Loucy (cell line): ENCODE measurements at regions not wholly inside any gene's neighbourhood (a gene's known extent, or its start where the extent isn't known, plus 50 kb on each side); places are given as distances from the start of the nearest gene placed in this dataset.

Experiments used
- H2AFZ ChIP-seq: fragments of 200-600 bp; sonication (generic); 2 replicates; pipeline ENCODE4 v1.6.0; 2016; ENCODE audit warnings: antibody characterized with exemption, mild to moderate bottlenecking, low read length, moderate library complexity
- H3F3A ChIP-seq: fragments of 200-600 bp; 2 replicates; pipeline ENCODE4 v1.6.0; 2016; ENCODE audit warnings: antibody characterized with exemption, low read depth, mild to moderate bottlenecking
- H3K27me3 ChIP-seq: fragments of 200-600 bp; sonication (generic); 2 replicates; pipeline ENCODE4 v1.6.1; 2014; ENCODE audit warnings: low read length, mild to moderate bottlenecking; ENCODE audit not compliant: insufficient read depth, poor library complexity, severe bottlenecking
- H3K36me3 ChIP-seq: fragments of 200-600 bp; sonication (generic); 2 replicates; pipeline ENCODE4 v1.6.1; 2016; ENCODE audit warnings: low read length; ENCODE audit not compliant: insufficient read depth
- H3K4me1 ChIP-seq: fragments of 200-600 bp; sonication (generic); 2 replicates; pipeline ENCODE4 v1.5.1; 2014; ENCODE audit warnings: low read length, mild to moderate bottlenecking; ENCODE audit not compliant: insufficient read depth, poor library complexity, severe bottlenecking
- H3K4me2 ChIP-seq: fragments of 200-600 bp; sonication (generic); 2 replicates; pipeline ENCODE4 v1.6.0; 2014; ENCODE audit warnings: antibody characterized with exemption, low read length, low read depth, mild to moderate bottlenecking; ENCODE audit not compliant: poor library complexity, severe bottlenecking
- H3K4me3 ChIP-seq: fragments of 200-600 bp; sonication (generic); 2 replicates; pipeline ENCODE4 v1.5.1; 2014; ENCODE audit warnings: low read length, mild to moderate bottlenecking, mixed read lengths; ENCODE audit not compliant: poor library complexity, severe bottlenecking
- H3K79me2 ChIP-seq: fragments of 200-600 bp; sonication (generic); 2 replicates; pipeline ENCODE4 v1.6.1; 2014; ENCODE audit warnings: low read length; ENCODE audit not compliant: insufficient read depth
- H3K9ac ChIP-seq: fragments of 200-600 bp; sonication (generic); 2 replicates; pipeline ENCODE4 v1.6.0; 2014; ENCODE audit warnings: mild to moderate bottlenecking, low read depth, low read length, moderate library complexity; ENCODE audit not compliant: poor library complexity, severe bottlenecking
- H3K9me2 ChIP-seq: fragments of 200-600 bp; sonication (generic); replicated peaks from 2 replicates; pipeline ENCODE4 v1.6.1; 2016; ENCODE audit warnings: low read depth, low read length, mixed read lengths
- H3K9me3 ChIP-seq: fragments of 200-600 bp; sonication (generic); 2 replicates; pipeline ENCODE4 v1.6.1; 2014; ENCODE audit warnings: mild to moderate bottlenecking, antibody characterized with exemption, low read length, low read depth; ENCODE audit not compliant: insufficient read depth
- H4K20me1 ChIP-seq: fragments of 200-600 bp; sonication (generic); 2 replicates; pipeline ENCODE4 v1.6.0; 2014; ENCODE audit warnings: antibody characterized with exemption, low read length, mild to moderate bottlenecking; ENCODE audit not compliant: insufficient read depth, poor library complexity, severe bottlenecking
- CTCF ChIP-seq: fragments of 200-600 bp; sonication (generic); conservative IDR thresholded peaks from 2 replicates; pipeline ENCODE4 v1.5.1; 2014; ENCODE audit warnings: mild to moderate bottlenecking, antibody characterized with exemption, low read length
- EZH2phosphoT487 ChIP-seq: fragments of 200-600 bp; IDR thresholded peaks from 2 replicates; pipeline ENCODE4 v1.6.1; 2018; ENCODE audit warnings: antibody characterized with exemption, mild to moderate bottlenecking, moderate library complexity, borderline replicate concordance

GRCh38 chr6:102717252-102717651 is 1323.7 kb downstream of the GRIK2 start:
- Histone ChIP-seq H3K4me1 (no peaks in the 10 kb centered on the region), H3K4me3 (no peak overlapping the region), H3K9ac (no peak overlapping the region)

GRCh38 chr6:102701019-102701418 is 1307.5 kb downstream of the GRIK2 start:
- no peaks in the 10 kb centered on the region for H4K20me1 ChIP-seq
- TF ChIP-seq CTCF (no peak), EZH2phosphoT487 (no peak)
- H3K4me3 ChIP-seq, result no peak overlapping the region

More at GRCh38 chr6:102717252-102717651, 1323.7 kb downstream of the GRIK2 start:
- no peaks in the 10 kb centered on the region for H3F3A ChIP-seq
- no peaks in the 10 kb centered on the region for H3K27me3 ChIP-seq
- H2AFZ ChIP-seq, result no peak overlapping the region
- H4K20me1 ChIP-seq, result no peaks in the 10 kb centered on the region
- H3K79me2 ChIP-seq, result no peaks in the 10 kb centered on the region
- no peaks in the 10 kb centered on the region for H3K9me3 ChIP-seq
- no peaks in the 10 kb centered on the region for H3K36me3 ChIP-seq
- no peak for TF ChIP-seq EZH2phosphoT487
- no peak for TF ChIP-seq CTCF
- no peak overlapping the region for H3K4me2 ChIP-seq
- H3K9me2 ChIP-seq, result no peaks in the 10 kb centered on the region

GRCh38 chr6:102686461-102686860 is 1293.0 kb downstream of the GRIK2 start:
- no peak overlapping the region for H3K9ac ChIP-seq
- no peak overlapping the region for H3K4me3 ChIP-seq
- H3K9me2 ChIP-seq, result no peaks in the 10 kb centered on the region
- H3K4me2 ChIP-seq, result no peak overlapping the region
- H3K4me1 ChIP-seq, result no peaks in the 10 kb centered on the region
- no peaks in the 10 kb centered on the region for H3K79me2 ChIP-seq
- no peaks in the 10 kb centered on the region for H4K20me1 ChIP-seq
- no peak overlapping the region for H2AFZ ChIP-seq
- no peaks in the 10 kb centered on the region for H3K36me3 ChIP-seq
- no peaks in the 10 kb centered on the region for H3F3A ChIP-seq
- no peaks in the 10 kb centered on the region for H3K27me3 ChIP-seq
- H3K9me3 ChIP-seq, result no peaks in the 10 kb centered on the region
- TF ChIP-seq CTCF, result no peak
- no peak for TF ChIP-seq EZH2phosphoT487

More at GRCh38 chr6:102701019-102701418, 1307.5 kb downstream of the GRIK2 start:
- Histone ChIP-seq H3K79me2 (no peaks in the 10 kb centered on the region), H2AFZ (no peak overlapping the region), H3K36me3 (no peaks in the 10 kb centered on the region), H3K4me1 (no peaks in the 10 kb centered on the region), H3K9me3 (no peaks in the 10 kb centered on the region), H3K9ac (no peak overlapping the region), H3K4me2 (no peak overlapping the region), H3K27me3 (no peaks in the 10 kb centered on the region), H3K9me2 (no peaks in the 10 kb centered on the region), H3F3A (no peaks in the 10 kb centered on the region)
